GM19043 (cell line): ENCODE measurements at regions not wholly inside any gene's neighbourhood (a gene's known extent, or its start where the extent isn't known, plus 50 kb on each side); places are given as distances from the start of the nearest gene placed in this dataset.

Experiments
- ATAC-seq: cut with Tn5 transposase; IDR thresholded peaks from one replicate; pipeline ENCODE4 v1.9.1; 2021; ENCODE audit warnings: low read depth; ENCODE audit not compliant: unreplicated experiment

GRCh38 chr4:130545171-130545570, 1449.2 kb downstream of the C4orf33 start:
- no peak for ATAC-seq

GRCh38 chr4:130545596-130545995, 1449.6 kb downstream of the C4orf33 start:
- ATAC-seq = no peak

- no peak for ATAC-seq
These were observed 1463.3 kb downstream of the C4orf33 start for GRCh38 chr4:130559268-130559667.

GRCh38 chr4:130563185-130563888, 1467.4 kb downstream of the C4orf33 start:
- no peak for ATAC-seq

- no peak for ATAC-seq
These were observed 1468.0 kb downstream of the C4orf33 start for GRCh38 chr4:130563889-130564418.

GRCh38 chr4:130568746-130569145, 1472.8 kb downstream of the C4orf33 start:
- no peak for ATAC-seq

- no peak for ATAC-seq
These were observed 1477.8 kb downstream of the C4orf33 start for GRCh38 chr4:130573742-130574141.

GRCh38 chr4:130574215-130574614, 1478.3 kb downstream of the C4orf33 start:
- no peak for ATAC-seq

- no peak for ATAC-seq
These were observed 1480.3 kb downstream of the C4orf33 start for GRCh38 chr4:130576218-130576617.

GRCh38 chr4:130591091-130591490, 1495.1 kb downstream of the C4orf33 start:
- no peak for ATAC-seq

- ATAC-seq = no peak
These were observed 1504.8 kb downstream of the C4orf33 start for GRCh38 chr4:130600706-130601105.

- ATAC-seq = no peak
These were observed 1507.1 kb downstream of the C4orf33 start for GRCh38 chr4:130603043-130603442.

GRCh38 chr4:130608121-130608520, 1512.2 kb downstream of the C4orf33 start:
- ATAC-seq = no peak

- ATAC-seq = no peak
These were observed 1532.6 kb downstream of the C4orf33 start for GRCh38 chr4:130628531-130628930.

GRCh38 chr4:130632731-130633604, 1537.0 kb downstream of the C4orf33 start:
- no peak for ATAC-seq

GRCh38 chr4:130636486-130636885, 1540.5 kb downstream of the C4orf33 start:
- ATAC-seq = no peak

- no peak for ATAC-seq
These were observed 1544.6 kb downstream of the C4orf33 start for GRCh38 chr4:130640592-130640991.

GRCh38 chr4:130646886-130647285, 1550.9 kb downstream of the C4orf33 start:
- ATAC-seq = no peak

- ATAC-seq = no peak
These were observed 1552.6 kb downstream of the C4orf33 start for GRCh38 chr4:130648570-130648969.

GRCh38 chr4:130653842-130654241, 1557.9 kb downstream of the C4orf33 start:
- ATAC-seq = no peak

GRCh38 chr4:130659320-130659719, 1563.4 kb downstream of the C4orf33 start:
- ATAC-seq = no peak

GRCh38 chr4:130668859-130669258, 1572.9 kb downstream of the C4orf33 start:
- no peak for ATAC-seq
